Mammary epithelial cell (primary cell): ENCODE measurements at regions not wholly inside any gene's neighbourhood (a gene's known extent, or its start where the extent isn't known, plus 50 kb on each side); places are given as distances from the start of the nearest gene placed in this dataset.

Source experiments
- CTCF ChIP-seq, 2 donors: IDR thresholded peaks in 1 of 2; conservative IDR thresholded peaks in 1 of 2; 2 replicates each; pipeline ENCODE4 v1.5.1; 2011 to 2012; ENCODE audit warnings: inconsistent platforms in 2 of 2, low read length in 2 of 2, mild to moderate bottlenecking in 2 of 2, control low read depth in 1 of 2, low read depth in 1 of 2; ENCODE audit not compliant: insufficient read depth in 1 of 2; ENCODE audit errors: extremely low read depth in 1 of 2
- EZH2 ChIP-seq: IDR thresholded peaks from 2 replicates; pipeline ENCODE4 v1.6.1; 2012; ENCODE audit warnings: low read length, inconsistent platforms, borderline replicate concordance

- TF ChIP-seq CTCF (conservative IDR thresholded peaks at IDR 0.05 in 1 of 2, IDR thresholded peaks at IDR 0.05 in 1 of 2; ENCODE audit: extremely low read depth in 1 of 2, insufficient read depth in 1 of 2, low read depth in 1 of 2, low read length in 2 of 2) (no peak), EZH2 (no peak)
Measured at GRCh38 chr14:86662334-86662733, 1132.4 kb downstream of the FLRT2 start.
